ENCODE measurements at regions not wholly inside any gene's neighbourhood (a gene's known extent, or its start where the extent isn't known, plus 50 kb on each side); places are given as distances from the start of the nearest gene placed in this dataset.
"Not testable (repeated sequence)": the region's sequence is repeated elsewhere in the genome, so short reads cannot be mapped to it uniquely, and the experiment has no call there.

GRCh38 chr13:67932991-67933390 lies 702.9 kb upstream of the PCDH9 start:
- Histone ChIP-seq H3K4me3 (replicated peaks; ENCODE audit: low read depth, low read length) (no peak overlapping the region), H3K36me3 (ENCODE audit: control insufficient read depth, insufficient read depth, low read length) (no peaks in the 10 kb centered on the region), H3K27me3 (replicated peaks; ENCODE audit: control insufficient read depth, insufficient read depth, low read length) (no peaks in the 10 kb centered on the region)
- DNase-seq (ENCODE audit: extremely low read depth, insufficient read length), result no peak
- TF ChIP-seq CTCF (IDR thresholded peaks at IDR 0.05; ENCODE audit: insufficient read depth, low read length, poor library complexity, severe bottlenecking), result no peak

GRCh38 chr13:67917291-67917987 lies 687.3 kb upstream of the PCDH9 start:
- no peak overlapping the region for H3K4me3 ChIP-seq (replicated peaks; ENCODE audit: low read depth, low read length)
- no peak for TF ChIP-seq CTCF (IDR thresholded peaks at IDR 0.05; ENCODE audit: insufficient read depth, low read length, poor library complexity, severe bottlenecking)

GRCh38 chr13:67916650-67917049 lies 686.5 kb upstream of the PCDH9 start:
- Histone ChIP-seq H3K4me3 (replicated peaks; ENCODE audit: low read depth, low read length) (no peak overlapping the region), H3K36me3 (ENCODE audit: control insufficient read depth, insufficient read depth, low read length) (no peaks in the 10 kb centered on the region), H3K27me3 (replicated peaks; ENCODE audit: control insufficient read depth, insufficient read depth, low read length) (no peaks in the 10 kb centered on the region)
- TF ChIP-seq CTCF (IDR thresholded peaks at IDR 0.05; ENCODE audit: insufficient read depth, low read length, poor library complexity, severe bottlenecking), result no peak
- DNase-seq (ENCODE audit: extremely low read depth, insufficient read length), result no peak

More at GRCh38 chr13:67917291-67917987, 687.3 kb upstream of the PCDH9 start:
- DNase-seq (ENCODE audit: extremely low read depth, insufficient read length), result no peak
- Histone ChIP-seq H3K36me3 (ENCODE audit: control insufficient read depth, insufficient read depth, low read length) (no peaks in the 10 kb centered on the region), H3K27me3 (replicated peaks; ENCODE audit: control insufficient read depth, insufficient read depth, low read length) (no peaks in the 10 kb centered on the region)

GRCh38 chr13:67914535-67914934 lies 684.4 kb upstream of the PCDH9 start:
- H3K4me3 ChIP-seq (replicated peaks; ENCODE audit: low read depth, low read length), result no peak overlapping the region
- H3K36me3 ChIP-seq (ENCODE audit: control insufficient read depth, insufficient read depth, low read length), result no peaks in the 10 kb centered on the region
- H3K27me3 ChIP-seq (replicated peaks; ENCODE audit: control insufficient read depth, insufficient read depth, low read length), result no peaks in the 10 kb centered on the region
- DNase-seq (ENCODE audit: extremely low read depth, insufficient read length), result no peak
- no peak for TF ChIP-seq CTCF (IDR thresholded peaks at IDR 0.05; ENCODE audit: insufficient read depth, low read length, poor library complexity, severe bottlenecking)

- H3K27me3 ChIP-seq (replicated peaks; ENCODE audit: control insufficient read depth, insufficient read depth, low read length); H3K36me3 ChIP-seq (ENCODE audit: control insufficient read depth, insufficient read depth, low read length); DNase-seq (ENCODE audit: extremely low read depth, insufficient read length); H3K4me3 ChIP-seq (replicated peaks; ENCODE audit: low read depth, low read length): not testable (repeated sequence)
Measured at GRCh38 chr13:67902960-67903359, 672.8 kb upstream of the PCDH9 start.

- Histone ChIP-seq H3K27me3 (replicated peaks; ENCODE audit: control insufficient read depth, insufficient read depth, low read length) (no peaks in the 10 kb centered on the region), H3K36me3 (ENCODE audit: control insufficient read depth, insufficient read depth, low read length) (no peaks in the 10 kb centered on the region), H3K4me3 (replicated peaks; ENCODE audit: low read depth, low read length) (no peak overlapping the region)
- DNase-seq (ENCODE audit: extremely low read depth, insufficient read length), result no peak
- no peak for TF ChIP-seq CTCF (IDR thresholded peaks at IDR 0.05; ENCODE audit: insufficient read depth, low read length, poor library complexity, severe bottlenecking)
Measured at GRCh38 chr13:67880916-67881315, 650.8 kb upstream of the PCDH9 start.
